ENCODE measurements at regions not wholly inside any gene's neighbourhood (a gene's known extent, or its start where the extent isn't known, plus 50 kb on each side); places are given as distances from the start of the nearest gene placed in this dataset.

GRCh38 chr4:28879178-28879577 is 1841.0 kb upstream of the PCDH7 start:
- no peak for DNase-seq

GRCh38 chr4:28879900-28880299 is 1840.3 kb upstream of the PCDH7 start:
- DNase-seq = no peak

- no peak for DNase-seq
Observed at GRCh38 chr4:28883211-28883610, 1837.0 kb upstream of the PCDH7 start.

GRCh38 chr4:28886934-28887333 is 1833.2 kb upstream of the PCDH7 start:
- no peak for DNase-seq

DNA sequence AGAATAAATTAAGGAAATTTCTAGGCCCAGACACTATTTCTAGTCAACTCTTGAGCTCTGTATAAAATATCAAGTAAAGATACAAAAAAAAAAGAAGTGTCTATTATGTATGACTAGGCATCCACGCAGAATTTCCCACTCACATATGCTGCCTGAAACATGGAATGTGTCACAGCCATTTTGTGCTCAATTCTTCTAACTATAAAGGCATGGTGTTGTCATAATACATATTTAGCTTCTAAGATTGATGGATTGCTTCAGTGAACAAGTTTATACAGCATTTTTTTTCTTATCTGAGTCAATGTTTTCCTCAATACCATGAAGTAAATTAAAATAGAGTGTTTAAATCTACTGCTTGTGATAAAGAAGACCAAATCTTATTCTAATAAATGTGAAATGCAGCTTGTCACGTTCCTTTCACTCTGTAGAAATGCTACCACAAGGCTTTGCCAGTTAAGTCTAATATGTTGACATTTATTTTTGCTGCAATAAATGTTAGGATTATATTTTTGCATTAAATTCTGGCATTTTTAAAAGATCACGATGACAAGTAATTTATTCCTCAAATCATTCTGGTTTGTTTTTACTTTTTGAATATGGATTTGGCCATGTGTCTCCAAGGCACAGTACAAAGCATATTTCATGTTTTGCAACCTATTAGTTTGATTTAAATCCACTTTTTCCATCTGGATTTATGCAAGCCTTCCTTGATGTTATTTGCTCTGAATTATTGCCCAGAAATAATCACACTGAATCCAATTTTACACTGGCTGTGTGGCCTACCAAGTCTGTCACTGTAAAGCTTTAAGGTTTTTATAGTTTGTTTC is 1829.0 kb upstream of the PCDH7 start:
- no peak for DNase-seq

- no peak for DNase-seq
Observed at GRCh38 chr4:28913466-28913865, 1806.7 kb upstream of the PCDH7 start.

DNA sequence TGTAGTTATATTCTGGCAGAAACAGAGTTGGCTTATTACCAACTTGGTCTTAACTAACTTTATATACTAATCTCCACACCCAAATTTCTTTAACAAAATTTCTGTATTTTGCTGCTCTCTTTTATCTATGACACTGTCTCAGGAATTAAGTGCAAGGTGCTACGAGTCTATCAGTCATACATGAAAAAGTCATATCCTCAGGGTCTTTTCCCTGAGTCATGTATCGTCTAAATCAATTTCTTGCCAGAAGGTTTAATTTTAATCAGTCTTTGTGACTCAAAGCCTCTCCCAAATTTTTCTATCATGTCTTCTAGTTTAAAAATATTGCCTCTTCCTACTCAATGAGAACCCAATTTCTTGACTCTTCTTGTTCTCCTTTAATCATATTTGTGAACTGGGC is 1803.6 kb upstream of the PCDH7 start:
- no peak for DNase-seq

DNA sequence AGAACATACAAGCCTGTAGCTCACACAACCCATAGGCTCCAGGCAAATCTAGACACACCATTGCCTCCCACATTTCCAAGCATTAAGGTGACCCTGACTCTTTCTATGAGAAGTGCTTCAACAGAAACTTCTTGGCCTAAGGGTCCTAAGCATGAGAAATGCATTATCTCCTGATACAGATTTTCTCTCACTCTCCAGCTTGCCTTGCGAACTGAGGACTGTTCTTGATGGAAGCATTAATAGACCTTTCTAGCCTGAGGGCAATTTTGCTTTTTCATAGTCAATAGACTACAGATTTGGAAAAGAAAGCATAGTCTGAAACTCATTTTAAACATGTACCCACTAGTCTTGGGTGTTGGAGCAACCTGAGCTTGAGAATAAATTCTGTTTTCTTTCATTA is 1801.3 kb upstream of the PCDH7 start:
- DNase-seq = no peak

DNA sequence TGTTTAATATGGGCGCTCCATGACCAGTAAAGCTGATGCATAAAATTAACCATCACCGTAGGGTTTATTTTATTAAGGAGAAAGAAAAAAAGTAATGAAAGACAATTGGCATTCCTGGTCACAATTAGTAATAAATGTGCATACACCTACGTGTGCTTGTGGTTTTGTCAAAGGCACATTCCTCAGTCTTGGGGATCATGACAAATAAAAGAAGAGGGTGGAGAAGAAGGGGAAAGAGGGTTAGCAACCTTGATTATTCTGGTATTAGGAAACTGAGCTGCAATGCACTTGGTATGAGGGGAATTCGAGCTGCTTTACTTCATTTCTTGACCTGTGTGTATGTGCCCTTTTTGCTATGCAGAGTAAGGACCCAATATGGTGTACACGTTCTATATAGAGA is 1798.3 kb upstream of the PCDH7 start:
- no peak for DNase-seq

- DNase-seq = no peak
Observed at GRCh38 chr4:28926156-28926555, 1794.0 kb upstream of the PCDH7 start.

DNA sequence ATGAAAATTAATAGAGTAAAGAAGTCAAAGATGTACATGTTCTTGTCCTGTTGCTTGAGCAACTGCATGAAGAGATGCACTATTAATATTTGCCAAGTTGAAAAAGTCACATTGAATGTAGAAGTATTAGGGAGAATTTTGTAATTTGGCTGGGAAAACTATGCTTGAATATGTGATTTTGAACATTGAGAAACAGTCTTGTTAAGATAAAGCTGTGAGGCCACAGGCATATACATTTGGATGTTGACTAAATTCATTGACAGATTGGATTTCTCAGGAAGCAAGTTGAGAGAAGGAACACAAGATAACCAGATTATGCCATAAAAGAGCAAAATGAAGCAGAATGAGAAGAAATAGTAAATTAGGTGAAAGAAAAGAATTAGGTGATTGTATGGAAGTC is 1777.5 kb upstream of the PCDH7 start:
- no peak for DNase-seq

GRCh38 chr4:28947374-28947773 is 1772.8 kb upstream of the PCDH7 start:
- DNase-seq = no peak

GRCh38 chr4:28948501-28948900 is 1771.7 kb upstream of the PCDH7 start:
- no peak for DNase-seq

DNA sequence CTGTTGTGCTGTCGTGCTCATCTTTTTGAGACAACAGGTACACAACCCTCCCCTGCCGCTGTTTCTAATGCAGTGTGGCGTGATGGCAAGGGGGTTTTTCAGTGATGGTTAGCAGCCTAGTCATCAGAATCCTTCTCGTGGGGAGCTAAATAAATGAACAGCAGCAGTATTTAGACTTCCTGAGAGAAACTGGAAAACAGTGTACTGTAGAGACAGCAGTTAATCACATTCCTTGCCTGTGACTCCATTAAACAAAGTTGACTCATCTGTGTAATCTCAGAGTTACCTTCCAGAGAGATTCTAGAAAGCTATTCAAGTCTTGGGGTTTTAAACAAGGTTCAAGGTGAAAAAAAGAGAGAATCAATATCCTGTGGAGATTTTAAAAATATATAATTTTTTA is 1753.2 kb upstream of the PCDH7 start:
- DNase-seq = no peak

DNA sequence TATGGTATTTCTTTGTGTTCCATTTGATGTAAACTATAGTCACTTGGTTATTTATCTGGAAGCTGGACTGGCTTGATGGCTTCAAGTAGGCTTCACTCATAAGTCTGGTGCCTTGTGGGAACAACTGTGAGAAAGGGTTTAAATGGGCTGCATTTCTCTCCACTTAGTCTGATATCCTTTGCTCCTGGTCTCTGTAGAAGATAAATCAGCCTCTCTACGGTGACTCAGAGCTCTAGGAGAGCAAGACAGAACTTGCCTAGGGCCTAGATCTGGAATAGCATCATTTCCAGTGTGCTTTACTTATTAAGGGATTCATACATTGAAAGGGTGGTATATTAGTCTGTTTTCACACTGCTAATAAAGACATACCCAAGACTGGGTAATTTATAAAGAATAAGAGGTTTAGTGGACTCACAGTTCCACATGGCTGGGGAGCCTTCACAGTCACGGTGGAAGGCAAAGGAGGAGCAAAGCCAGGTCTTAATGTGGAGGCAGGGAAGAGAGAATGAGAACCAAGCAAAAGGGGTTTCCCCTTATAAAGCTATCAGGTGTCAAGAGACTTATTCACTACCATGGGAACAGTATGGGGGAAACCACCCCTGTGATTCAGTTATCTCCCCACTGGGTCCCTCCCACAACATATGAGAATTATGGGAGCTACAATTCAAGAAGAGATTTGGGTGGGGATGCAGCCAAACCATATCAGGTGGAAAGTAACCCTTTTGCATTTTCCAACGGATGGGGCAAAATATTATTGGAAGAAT is 1746.4 kb upstream of the PCDH7 start:
- no peak for DNase-seq

- DNase-seq = no peak
Observed at GRCh38 chr4:28976369-28976768, 1743.8 kb upstream of the PCDH7 start.

DNA sequence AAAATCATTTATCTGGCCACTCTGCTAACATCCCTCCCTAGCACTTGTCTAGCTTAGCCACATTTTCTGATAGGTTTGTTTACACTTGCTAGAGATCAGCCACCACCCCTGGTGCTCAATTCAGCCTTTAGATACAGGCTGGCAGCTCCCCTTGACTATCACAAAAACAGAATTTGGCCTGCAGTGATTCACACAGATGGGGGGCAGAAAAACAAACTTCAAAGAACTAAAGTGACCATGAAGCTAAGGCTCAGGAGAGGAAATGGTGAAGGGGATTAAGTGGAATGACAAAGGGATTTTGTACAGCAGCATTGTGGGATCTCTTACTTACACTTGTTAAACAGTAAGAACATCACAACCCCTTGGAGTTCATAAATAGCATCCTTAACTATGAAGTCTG is 1718.0 kb upstream of the PCDH7 start:
- DNase-seq = no peak

- no peak for DNase-seq
Observed at GRCh38 chr4:29005838-29006237, 1714.3 kb upstream of the PCDH7 start.

DNA sequence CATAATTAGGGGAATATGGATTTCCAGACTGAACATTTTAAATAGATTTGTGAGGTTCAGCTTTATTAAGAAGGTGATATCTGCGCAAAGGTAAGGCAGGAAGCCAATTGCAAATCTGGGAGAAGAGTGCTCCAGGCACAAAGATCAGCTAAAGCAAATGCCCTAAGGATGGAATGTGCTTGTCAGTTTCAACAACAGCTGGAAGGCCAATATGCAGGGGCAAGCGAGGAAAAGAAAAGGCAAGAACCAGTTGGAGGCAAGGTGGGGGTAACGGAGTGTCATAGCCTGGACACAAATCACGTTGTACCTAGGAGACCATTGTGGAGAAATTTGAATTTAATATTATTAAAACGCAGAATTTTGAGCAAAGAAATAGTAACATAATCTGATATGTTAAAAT is 1710.3 kb upstream of the PCDH7 start:
- no peak for DNase-seq

DNA sequence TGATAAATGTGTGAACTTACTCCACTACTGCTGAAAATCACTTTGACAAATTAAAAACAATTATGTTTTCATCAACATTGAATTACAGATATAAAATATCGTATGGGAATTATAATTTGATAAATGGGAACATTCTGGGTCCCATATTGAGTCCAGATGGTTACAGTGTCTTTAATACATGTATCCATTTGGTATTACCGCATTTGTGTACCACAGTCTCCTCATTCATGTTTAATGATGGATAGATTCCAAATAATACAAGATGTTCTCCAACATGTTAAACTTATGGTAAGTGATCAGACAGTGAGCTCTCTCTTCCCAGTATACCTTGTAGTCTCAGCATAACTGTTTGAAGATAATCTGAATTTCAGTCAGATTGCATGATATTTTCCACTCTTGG is 1706.8 kb upstream of the PCDH7 start:
- DNase-seq = no peak

DNA sequence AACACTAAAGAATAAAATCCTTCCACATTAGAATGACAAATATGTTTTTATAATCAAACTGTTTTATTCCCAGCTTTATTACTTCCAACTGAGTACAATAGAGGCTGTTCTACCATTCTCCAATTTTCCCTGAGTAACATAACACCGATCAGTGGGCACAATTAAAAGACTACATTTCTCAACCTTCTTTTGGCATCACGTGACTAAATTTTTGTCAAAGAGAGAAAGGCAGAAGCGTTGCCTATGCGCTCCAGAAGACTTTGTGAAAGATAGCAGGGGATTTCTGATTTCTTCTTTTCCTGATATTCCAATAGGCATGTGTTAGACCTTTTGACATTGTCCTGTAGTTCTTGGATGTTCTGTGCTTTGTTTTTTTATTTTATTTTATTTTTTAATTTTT is 1705.6 kb upstream of the PCDH7 start:
- no peak for DNase-seq

DNA sequence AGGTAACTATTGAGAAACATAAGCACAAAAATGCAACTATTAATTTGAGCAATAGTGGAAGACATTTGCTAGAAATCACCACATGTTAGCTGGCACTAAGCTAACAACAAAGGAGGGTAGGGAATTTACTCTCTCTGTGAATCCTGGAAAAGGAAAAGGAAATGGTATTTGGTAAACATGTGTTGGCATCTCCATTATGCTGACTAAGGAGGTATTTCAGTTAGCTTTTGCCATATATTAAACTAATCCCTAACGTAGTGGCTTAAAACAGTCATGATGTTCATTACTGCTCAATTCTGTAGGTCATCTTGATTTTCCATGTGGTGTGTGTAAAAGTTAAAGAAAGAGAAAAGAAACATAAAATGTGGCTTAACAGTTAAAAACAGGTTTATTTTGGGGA is 1686.5 kb upstream of the PCDH7 start:
- no peak for DNase-seq

GRCh38 chr4:29037501-29037900 is 1682.7 kb upstream of the PCDH7 start:
- DNase-seq = no peak

DNA sequence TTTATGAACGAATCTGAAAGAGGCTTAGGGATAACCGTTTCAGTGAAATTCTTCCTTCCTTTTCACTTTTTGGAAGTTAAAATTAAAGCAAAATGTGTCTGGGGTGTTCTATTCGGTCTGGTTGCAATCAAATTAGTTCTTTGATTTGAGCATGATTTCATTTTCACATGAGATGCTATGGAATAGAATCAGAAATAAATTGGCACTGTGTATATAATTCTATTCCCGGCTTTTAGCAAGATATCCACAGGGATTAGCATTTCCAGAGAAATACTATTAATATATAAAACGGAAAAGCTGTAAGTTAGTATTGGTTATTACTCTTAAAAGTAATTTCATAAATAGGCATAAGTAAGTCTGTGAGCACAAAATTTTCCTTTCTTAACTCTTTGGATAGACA is 1676.8 kb upstream of the PCDH7 start:
- no peak for DNase-seq

Measured in right kidney (tissue), 1 donor.